Muscle of leg (tissue), 3 donors: ENCODE measurements at regions not wholly inside any gene's neighbourhood (a gene's known extent, or its start where the extent isn't known, plus 50 kb on each side); places are given as distances from the start of the nearest gene placed in this dataset.

Experiments
- DNase-seq: peaks from one replicate; pipeline ENCODE4 v3.0.0; 2013
- H3K27ac ChIP-seq: one replicate; pipeline ENCODE4 v1.5.1; 2013; ENCODE audit warnings: mild to moderate bottlenecking, low read length, control low read depth
- H3K27me3 ChIP-seq: one replicate; pipeline ENCODE4 v1.6.1; 2013; ENCODE audit warnings: low read length; ENCODE audit not compliant: control insufficient read depth, insufficient read depth
- H3K36me3 ChIP-seq: one replicate; pipeline ENCODE4 v1.6.1; 2013; ENCODE audit warnings: low read length; ENCODE audit not compliant: control insufficient read depth, insufficient read depth
- H3K4me1 ChIP-seq: one replicate; pipeline ENCODE4 v1.6.1; 2013; ENCODE audit warnings: low read length; ENCODE audit not compliant: control insufficient read depth, insufficient read depth
- H3K4me3 ChIP-seq: one replicate; pipeline ENCODE4 v1.5.1; 2013; ENCODE audit warnings: low read length, control low read depth
- H3K9me3 ChIP-seq: replicated peaks from 2 replicates; pipeline ENCODE4 v1.6.1; 2013; ENCODE audit warnings: low read depth, low read length; ENCODE audit not compliant: control insufficient read depth
- WGBS: methylation state at CpG from one replicate; pipeline ENCODE4 v1.1.5; 2013; ENCODE audit warnings: missing lambda C conversion rate; ENCODE audit not compliant: insufficient coverage; 5-methylcytosine and 5-hydroxymethylcytosine counted together

DNA sequence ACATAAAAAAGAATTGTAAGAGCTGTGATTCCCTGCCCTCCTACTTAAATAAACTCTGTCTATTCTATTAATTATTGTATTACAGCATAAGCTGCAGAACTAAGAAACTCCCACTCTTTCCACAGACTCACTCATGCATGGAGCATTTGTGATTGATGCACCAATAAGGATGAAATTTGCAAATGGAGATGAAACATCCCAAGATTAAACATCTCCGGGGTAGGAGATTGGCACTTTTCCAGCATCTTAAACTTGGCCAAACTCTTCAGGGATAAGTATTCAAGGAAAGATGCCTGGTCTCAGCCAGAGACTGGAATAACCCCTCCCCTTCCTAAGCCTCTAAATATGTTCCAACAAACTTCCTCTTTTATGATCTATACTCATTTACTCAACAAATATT is 472.0 kb downstream of the ACTL7B start:
- no peak overlapping the region for H3K4me3 ChIP-seq
- H3K27ac ChIP-seq = no peak overlapping the region
- H3K36me3 ChIP-seq = no peaks in the 10 kb centered on the region
- no peaks in the 10 kb centered on the region for H3K27me3 ChIP-seq
- WGBS = no CpG with 5 or more reads among the region's 1 CpG
- DNase-seq = peak; percentile 36
- no peaks in the 10 kb centered on the region for H3K9me3 ChIP-seq
- peaks cover 9% of the 10 kb centered on the region for H3K4me1 ChIP-seq

DNA sequence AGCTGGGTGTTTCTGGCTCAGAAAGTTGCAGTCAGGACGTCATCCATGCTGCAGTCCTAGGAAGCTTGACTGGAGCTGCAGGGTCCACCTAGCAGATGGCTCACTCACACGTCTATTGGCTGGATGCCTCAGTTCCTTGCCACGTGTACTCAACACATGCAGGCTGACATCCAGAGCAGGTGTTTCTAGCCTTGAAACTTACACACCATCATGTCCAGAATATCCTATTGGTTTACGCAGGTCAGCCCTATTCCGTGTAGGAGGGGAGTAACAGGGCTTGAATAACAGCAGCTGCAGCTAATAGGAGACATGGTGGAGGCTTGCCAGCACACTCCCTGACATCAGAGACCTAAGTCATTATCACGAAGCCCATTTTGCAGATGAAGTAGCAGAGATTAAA is 473.5 kb downstream of the ACTL7B start:
- Histone ChIP-seq H3K36me3 (no peaks in the 10 kb centered on the region), H3K4me3 (no peak overlapping the region), H3K4me1 (peaks cover 9% of the 10 kb centered on the region), H3K27ac (no peak overlapping the region), H3K27me3 (no peaks in the 10 kb centered on the region), H3K9me3 (no peaks in the 10 kb centered on the region)
- DNase-seq = peak; percentile 85
- WGBS = 42% methylated on average over 3 of the region's 6 CpGs

DNA sequence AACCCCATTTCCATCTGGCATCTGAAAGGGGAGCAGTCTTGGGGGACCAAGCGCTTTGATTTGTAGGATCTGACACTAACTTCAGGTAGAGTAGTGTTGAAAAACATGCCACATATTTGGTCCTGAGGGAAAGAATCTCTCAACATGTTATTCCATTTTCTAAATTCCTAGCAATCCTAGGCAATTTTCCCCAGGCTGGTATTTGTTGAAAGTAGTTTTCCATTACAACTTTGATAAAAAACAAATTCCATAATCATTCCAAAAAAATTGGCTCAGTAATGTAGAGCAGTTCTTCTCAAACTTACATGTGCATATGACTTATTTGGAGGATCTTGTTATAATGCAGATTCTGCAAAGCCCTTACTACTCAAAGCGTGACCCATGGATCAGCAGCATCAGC is 477.9 kb downstream of the ACTL7B start:
- H3K4me1 ChIP-seq = peaks cover 11% of the 10 kb centered on the region
- no peak overlapping the region for H3K4me3 ChIP-seq
- no peaks in the 10 kb centered on the region for H3K27me3 ChIP-seq
- no peaks in the 10 kb centered on the region for H3K9me3 ChIP-seq
- no CpG with 5 or more reads among the region's 2 CpGs for WGBS
- DNase-seq = peak; percentile 5
- H3K27ac ChIP-seq = no peak overlapping the region
- no peaks in the 10 kb centered on the region for H3K36me3 ChIP-seq

DNA sequence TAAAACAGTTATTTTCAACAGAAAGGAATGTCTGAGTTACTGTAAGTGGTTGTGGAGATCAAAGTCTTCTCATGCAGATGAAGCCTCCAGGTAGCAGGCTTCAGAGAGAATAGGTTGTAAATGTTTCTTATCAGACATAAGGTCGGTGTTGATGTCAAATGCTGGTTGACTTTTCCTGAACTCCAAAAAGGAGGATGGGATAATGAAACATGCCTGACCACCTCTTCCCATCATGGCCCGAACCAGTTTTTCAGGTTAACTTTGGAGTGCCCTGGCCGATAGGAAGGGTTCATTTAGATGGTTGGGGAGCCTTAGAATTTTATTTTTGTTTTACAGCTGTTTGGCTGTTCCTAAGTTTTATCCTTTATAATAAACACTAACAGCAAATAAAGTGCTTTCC is 478.4 kb downstream of the ACTL7B start:
- peaks cover 7% of the 10 kb centered on the region for H3K4me1 ChIP-seq
- H3K9me3 ChIP-seq = no peaks in the 10 kb centered on the region
- WGBS = no CpG with 5 or more reads among the region's 3 CpGs
- no peak for DNase-seq
- H3K4me3 ChIP-seq = no peak overlapping the region
- H3K36me3 ChIP-seq = no peaks in the 10 kb centered on the region
- H3K27ac ChIP-seq = no peak overlapping the region
- no peaks in the 10 kb centered on the region for H3K27me3 ChIP-seq

DNA sequence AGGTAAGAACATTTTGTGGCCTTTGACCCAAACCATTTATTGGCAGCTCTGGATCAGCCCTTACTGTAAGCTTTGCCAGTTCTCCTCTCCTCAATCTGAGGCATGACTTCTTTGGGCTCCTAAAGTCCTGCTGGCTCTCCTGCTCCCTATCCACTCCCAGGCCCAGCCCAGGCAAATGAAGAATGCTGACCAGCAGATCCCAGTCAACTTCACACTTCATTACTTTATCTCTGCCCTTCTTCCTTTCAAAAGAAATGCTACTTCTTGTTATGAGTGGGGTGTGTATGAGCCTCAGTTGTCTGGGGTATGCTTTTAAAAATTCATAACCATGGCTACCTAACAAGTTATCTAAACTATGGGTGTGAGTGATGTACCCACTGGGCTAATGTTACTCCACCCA is 479.6 kb downstream of the ACTL7B start:
- Histone ChIP-seq H3K4me1 (peaks cover 5% of the 10 kb centered on the region), H3K36me3 (no peaks in the 10 kb centered on the region), H3K27ac (no peak overlapping the region), H3K27me3 (no peaks in the 10 kb centered on the region), H3K4me3 (no peak overlapping the region), H3K9me3 (no peaks in the 10 kb centered on the region)
- no peak for DNase-seq

DNA sequence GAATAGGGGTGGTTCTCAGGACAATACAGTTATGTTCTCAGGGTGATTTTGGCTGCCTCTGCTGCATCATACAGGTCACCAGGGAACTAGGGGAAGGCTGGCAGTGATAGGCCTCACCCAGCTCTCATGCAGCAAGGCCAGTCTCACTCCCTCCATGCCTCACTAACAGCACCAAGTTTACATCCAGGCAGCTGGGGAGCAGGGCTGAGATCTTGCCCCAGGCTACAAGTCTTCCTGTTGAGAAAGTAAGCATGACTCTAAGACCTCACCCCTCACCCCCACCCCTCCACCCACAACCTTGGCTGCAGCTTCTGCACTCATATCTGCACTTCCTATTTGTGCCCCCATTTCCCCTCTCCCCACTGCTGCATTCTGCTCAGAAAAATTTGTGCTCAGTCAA is 481.2 kb downstream of the ACTL7B start:
- Histone ChIP-seq H3K27me3 (no peaks in the 10 kb centered on the region), H3K4me1 (peaks cover 5% of the 10 kb centered on the region), H3K27ac (no peak overlapping the region), H3K36me3 (no peaks in the 10 kb centered on the region), H3K9me3 (no peaks in the 10 kb centered on the region), H3K4me3 (no peak overlapping the region)
- DNase-seq = no peak

DNA sequence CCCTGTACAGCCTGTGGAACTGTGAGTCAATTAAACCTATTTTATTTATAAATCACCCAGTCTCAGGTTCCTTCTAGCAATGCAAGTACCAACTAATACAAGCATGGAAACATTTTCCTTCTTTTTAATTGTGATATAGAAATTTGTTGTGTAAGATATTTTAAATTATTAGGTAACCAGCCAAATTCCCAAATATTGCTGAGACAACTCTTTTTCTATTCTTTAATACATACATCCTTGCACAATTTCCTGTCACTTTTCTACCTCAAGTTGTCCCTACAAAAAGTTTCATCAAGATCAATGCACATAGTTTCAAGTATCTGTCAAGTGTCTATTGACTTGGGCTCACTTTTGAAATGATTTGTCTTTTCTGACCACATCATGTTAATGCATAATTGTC is 488.6 kb downstream of the ACTL7B start:
- no peak for DNase-seq
- peaks cover 4% of the 10 kb centered on the region for H3K9me3 ChIP-seq
- H3K36me3 ChIP-seq = no peaks in the 10 kb centered on the region
- no peak overlapping the region for H3K27ac ChIP-seq
- H3K27me3 ChIP-seq = no peaks in the 10 kb centered on the region
- H3K4me3 ChIP-seq = no peak overlapping the region
- peaks cover 3% of the 10 kb centered on the region for H3K4me1 ChIP-seq

DNA sequence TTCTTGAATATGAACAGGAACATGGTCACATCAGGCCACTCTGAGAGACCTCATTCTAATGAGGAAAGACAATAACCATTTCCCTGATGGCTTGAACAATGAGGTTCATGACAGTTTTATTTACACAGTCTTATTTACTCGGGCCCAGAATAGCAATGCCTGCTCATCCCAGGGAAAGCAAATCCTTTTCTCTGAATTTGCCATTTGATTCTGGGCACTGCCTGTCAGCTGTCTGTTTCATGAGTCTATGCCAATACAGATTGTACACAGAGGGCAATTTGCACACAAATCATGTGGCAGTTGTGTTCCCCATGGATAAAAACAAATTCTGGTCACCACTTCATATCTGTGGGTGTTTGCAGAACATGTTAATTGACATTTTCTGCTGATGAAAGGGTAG is 492.5 kb downstream of the ACTL7B start:
- no peaks in the 10 kb centered on the region for H3K36me3 ChIP-seq
- no CpG with 5 or more reads among the region's 1 CpG for WGBS
- H3K4me3 ChIP-seq = no peak overlapping the region
- DNase-seq = peak; percentile 66
- H3K9me3 ChIP-seq = peaks cover 4% of the 10 kb centered on the region
- no peaks in the 10 kb centered on the region for H3K27me3 ChIP-seq
- peak overlapping the region; percentile 54 for H3K27ac ChIP-seq
- peaks cover 7% of the 10 kb centered on the region for H3K4me1 ChIP-seq

DNA sequence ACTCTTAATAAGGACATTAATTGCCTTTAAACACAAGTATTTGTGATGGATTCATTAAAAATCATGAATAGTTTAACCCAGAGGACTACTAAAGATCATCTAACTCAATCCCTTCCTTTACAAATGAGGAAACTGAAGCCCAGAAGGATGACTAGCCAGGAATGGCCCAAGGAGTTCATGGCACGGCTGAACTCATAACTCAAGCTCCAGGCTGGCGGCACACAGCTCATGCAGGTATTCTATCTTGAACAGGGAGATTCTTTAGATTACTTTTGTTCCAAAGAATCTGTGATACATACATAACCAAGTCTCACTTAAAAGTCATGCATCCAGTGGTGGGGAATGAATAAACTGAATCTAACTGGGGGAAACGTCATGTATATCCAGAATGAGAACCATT is 495.5 kb downstream of the ACTL7B start:
- H3K9me3 ChIP-seq = peaks cover 4% of the 10 kb centered on the region
- H3K4me1 ChIP-seq = peaks cover 7% of the 10 kb centered on the region
- WGBS = no CpG with 5 or more reads among the region's 3 CpGs
- no peak overlapping the region for H3K27ac ChIP-seq
- no peak overlapping the region for H3K4me3 ChIP-seq
- no peak for DNase-seq
- H3K36me3 ChIP-seq = no peaks in the 10 kb centered on the region
- H3K27me3 ChIP-seq = no peaks in the 10 kb centered on the region

DNA sequence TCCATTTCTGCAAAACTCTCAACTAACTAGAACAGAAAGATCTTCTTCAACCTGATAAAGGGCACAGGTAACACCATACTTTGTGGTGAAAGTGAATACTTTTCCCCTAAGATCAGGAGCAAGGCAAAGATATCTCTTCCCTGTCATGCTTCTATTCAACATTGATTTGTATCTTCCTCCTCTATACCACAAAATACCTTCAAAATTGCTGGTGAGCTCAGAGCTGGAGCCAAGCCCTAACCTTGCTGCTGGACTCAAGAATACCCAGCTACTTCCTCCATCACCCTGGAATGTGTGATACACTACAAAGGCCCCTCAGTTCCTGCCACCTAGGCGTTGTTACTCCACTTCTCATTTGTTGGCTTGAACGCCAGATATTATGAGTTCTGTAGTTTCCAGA is 499.0 kb downstream of the ACTL7B start:
- no peak overlapping the region for H3K4me3 ChIP-seq
- H3K27me3 ChIP-seq = no peaks in the 10 kb centered on the region
- H3K27ac ChIP-seq = no peak overlapping the region
- peaks cover 3% of the 10 kb centered on the region for H3K4me1 ChIP-seq
- H3K36me3 ChIP-seq = no peaks in the 10 kb centered on the region
- H3K9me3 ChIP-seq = no peaks in the 10 kb centered on the region
- WGBS = no CpG with 5 or more reads among the region's 2 CpGs
- DNase-seq = no peak

DNA sequence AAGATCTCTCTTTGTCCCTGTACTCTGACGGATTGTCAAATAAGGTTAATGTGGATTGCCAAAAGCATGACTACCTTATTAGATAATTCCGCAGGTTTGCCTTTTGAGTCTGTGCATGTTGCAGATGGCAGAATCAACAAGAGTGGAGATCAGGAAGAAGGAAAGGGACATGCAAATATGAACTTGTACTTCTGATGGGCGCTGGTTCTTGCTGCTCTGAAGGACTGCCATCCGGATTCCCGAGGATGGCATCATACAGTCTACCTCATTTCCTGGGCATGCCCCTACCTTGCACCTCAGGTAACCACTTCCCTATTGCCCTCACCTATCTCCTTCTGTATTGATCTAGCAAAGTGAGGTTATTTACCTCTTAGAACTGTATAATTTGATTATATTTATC is 504.2 kb downstream of the ACTL7B start:
- no peak for DNase-seq
- Histone ChIP-seq H3K27ac (no peak overlapping the region), H3K4me3 (no peak overlapping the region), H3K4me1 (no peaks in the 10 kb centered on the region), H3K27me3 (no peaks in the 10 kb centered on the region), H3K36me3 (no peaks in the 10 kb centered on the region), H3K9me3 (no peaks in the 10 kb centered on the region)
- WGBS = 100% methylated on average over 2 of the region's 5 CpGs
